SK-N-MC (cell line): ENCODE measurements at regions not wholly inside any gene's neighbourhood (a gene's known extent, or its start where the extent isn't known, plus 50 kb on each side); places are given as distances from the start of the nearest gene placed in this dataset.

Experiments used
- EZH2 ChIP-seq: fragments of 200-600 bp; sonication (generic); IDR thresholded peaks from one replicate; pipeline ENCODE4 v1.6.1; 2017; ENCODE audit warnings: antibody characterized with exemption
- FOXP2 ChIP-seq: optimal IDR thresholded peaks from 2 replicates; pipeline ENCODE3; 2011; ENCODE audit warnings: mild to moderate bottlenecking, moderate library complexity; ENCODE audit not compliant: insufficient read depth; ENCODE audit errors: extremely low read length, control extremely low read depth
- POLR2AphosphoS5 ChIP-seq: IDR thresholded peaks from 2 replicates; pipeline ENCODE4 v1.6.1; 2012; ENCODE audit warnings: mild to moderate bottlenecking, low read depth, low read length, borderline replicate concordance

- no peak for TF ChIP-seq EZH2
- no peak for TF ChIP-seq POLR2AphosphoS5
- no peak for TF ChIP-seq FOXP2
These were observed 106.8 kb upstream of the NKX1-1 start for GRCh38 chr4:1512738-1513660.
